OCI-LY7 (cell line): ENCODE measurements at regions not wholly inside any gene's neighbourhood (a gene's known extent, or its start where the extent isn't known, plus 50 kb on each side); places are given as distances from the start of the nearest gene placed in this dataset.

Source experiments
- CTCF ChIP-seq: fragments of 200-600 bp; sonication (generic); conservative IDR thresholded peaks from 2 replicates; pipeline ENCODE4 v1.5.1; 2014; ENCODE audit warnings: mild to moderate bottlenecking, antibody characterized with exemption, low read length, moderate library complexity, mixed read lengths
- EZH2phosphoT487 ChIP-seq: fragments of 200-600 bp; sonication (generic); IDR thresholded peaks from 2 replicates; pipeline ENCODE4 v1.6.1; 2018; ENCODE audit warnings: low read depth, borderline replicate concordance, mild to moderate bottlenecking, mixed run types, antibody characterized with exemption, low read length, moderate library complexity, mixed read lengths

- TF ChIP-seq CTCF = no peak
- TF ChIP-seq EZH2phosphoT487 = no peak
These were observed 318.2 kb downstream of the SFMBT2 start for GRCh38 chr10:7092603-7093002.
